HG03066 (cell line): ENCODE measurements at regions not wholly inside any gene's neighbourhood (a gene's known extent, or its start where the extent isn't known, plus 50 kb on each side); places are given as distances from the start of the nearest gene placed in this dataset.

Experiments
- ATAC-seq: cut with Tn5 transposase; IDR thresholded peaks from one replicate; pipeline ENCODE4 v1.9.1; 2021; ENCODE audit warnings: low read depth; ENCODE audit not compliant: unreplicated experiment

DNA sequence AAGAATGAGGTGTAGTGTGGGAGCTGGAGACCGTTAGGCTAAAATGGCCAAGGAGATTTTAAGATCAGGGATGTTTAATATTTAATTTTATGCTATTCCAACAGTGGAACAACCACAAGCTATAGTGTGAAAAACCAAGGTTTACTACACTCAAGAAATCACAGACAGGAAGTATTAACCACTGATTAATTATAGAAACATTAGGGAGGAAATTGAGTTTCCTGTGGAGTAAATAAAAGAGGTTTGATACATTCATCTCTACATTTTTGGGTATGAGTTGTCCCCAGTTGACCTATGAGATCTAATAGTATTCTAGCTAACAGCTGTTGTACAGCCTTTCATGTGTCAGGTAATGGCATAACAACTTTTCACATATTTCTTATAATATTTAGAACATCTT is 103.7 kb upstream of the MPDZ start:
- ATAC-seq, result no peak

DNA sequence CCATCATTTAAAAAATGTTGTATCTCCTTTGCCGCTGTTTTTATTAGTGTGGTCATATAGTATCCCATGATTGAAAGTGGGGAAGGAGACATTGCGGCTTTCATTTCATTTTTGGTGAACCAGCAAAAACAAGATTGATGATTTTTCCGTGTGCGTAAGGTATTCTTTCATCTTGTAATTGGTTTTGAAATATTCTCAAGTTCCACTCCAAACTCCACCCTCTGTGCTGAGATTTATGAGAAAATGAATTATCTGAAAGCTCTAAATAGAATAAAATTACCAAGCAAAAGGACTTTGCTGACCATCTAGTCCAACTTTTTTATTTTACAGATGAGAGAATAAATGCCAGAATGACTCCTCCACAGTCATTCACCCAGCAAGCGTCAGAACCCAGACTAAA is 103.1 kb upstream of the MPDZ start:
- no peak for ATAC-seq

DNA sequence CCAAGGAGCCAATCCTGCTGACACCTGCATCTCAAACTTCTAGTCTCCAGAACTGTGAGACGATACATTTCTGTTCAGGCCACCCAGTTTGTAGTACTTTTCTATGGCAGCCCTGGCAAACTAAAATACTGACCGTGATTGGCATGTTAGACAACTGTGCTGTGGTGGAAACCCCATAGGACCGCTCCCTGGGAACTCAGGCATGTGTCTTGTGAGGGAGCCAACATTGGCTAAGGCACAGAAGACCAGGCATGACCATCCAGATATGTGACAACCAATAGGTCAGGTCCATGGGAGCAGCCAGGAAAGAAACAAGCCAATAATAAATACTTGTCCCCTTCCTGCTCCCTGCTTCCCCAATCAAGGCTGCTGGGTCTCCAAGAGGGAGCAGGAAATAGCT is 101.4 kb upstream of the MPDZ start:
- ATAC-seq, result no peak

GRCh38 chr9:13378154-13378553 is 98.7 kb upstream of the MPDZ start:
- no peak for ATAC-seq

GRCh38 chr9:13377171-13377925 is 97.9 kb upstream of the MPDZ start:
- no peak for ATAC-seq

- no peak for ATAC-seq
These were observed 93.0 kb upstream of the MPDZ start for GRCh38 chr9:13372510-13372909.

- no peak for ATAC-seq
These were observed 89.9 kb upstream of the MPDZ start for GRCh38 chr9:13369431-13369830.

- ATAC-seq, result no peak
These were observed 88.3 kb upstream of the MPDZ start for GRCh38 chr9:13367784-13368183.

- ATAC-seq, result no peak
These were observed 84.9 kb upstream of the MPDZ start for GRCh38 chr9:13364271-13365000.

DNA sequence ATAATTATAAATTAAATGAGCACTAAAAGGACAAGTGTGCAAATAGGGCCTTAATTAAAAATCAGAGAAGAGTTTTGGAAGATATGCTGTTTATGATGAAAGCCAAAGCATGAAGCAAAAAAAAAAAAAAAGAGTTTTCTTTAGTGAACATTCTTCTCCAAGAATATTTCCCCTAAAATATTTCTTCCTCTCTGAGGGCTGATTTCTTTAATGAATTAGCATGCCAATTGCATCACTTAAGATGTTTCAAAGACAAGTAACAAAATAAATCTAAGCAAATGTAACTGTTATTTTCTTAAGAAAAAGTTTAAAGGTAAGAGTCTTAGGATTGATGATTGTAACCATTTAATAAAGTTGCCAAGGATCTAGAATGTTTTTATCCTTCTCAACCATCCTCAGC is 81.6 kb upstream of the MPDZ start:
- ATAC-seq, result no peak

- no peak for ATAC-seq
These were observed 80.7 kb upstream of the MPDZ start for GRCh38 chr9:13360188-13360587.

DNA sequence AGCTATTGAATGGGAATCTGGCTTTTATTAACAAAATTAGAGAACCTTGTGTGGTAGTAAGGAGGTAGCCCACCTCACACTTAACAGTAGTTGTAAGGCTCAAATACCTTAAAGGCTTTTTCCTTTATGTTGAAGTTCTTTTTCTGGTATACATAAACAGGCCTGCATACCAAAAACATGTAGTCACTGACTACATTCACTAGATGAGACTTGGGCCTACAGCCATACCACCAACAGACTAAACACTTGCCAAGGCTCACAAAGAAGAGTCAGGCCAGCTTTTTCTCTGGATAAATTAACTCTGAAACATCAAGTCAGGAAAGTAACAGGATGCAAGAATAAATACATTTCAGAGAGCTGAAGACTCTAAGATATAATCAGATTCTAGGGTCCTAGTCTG is 78.6 kb upstream of the MPDZ start:
- ATAC-seq, result no peak

DNA sequence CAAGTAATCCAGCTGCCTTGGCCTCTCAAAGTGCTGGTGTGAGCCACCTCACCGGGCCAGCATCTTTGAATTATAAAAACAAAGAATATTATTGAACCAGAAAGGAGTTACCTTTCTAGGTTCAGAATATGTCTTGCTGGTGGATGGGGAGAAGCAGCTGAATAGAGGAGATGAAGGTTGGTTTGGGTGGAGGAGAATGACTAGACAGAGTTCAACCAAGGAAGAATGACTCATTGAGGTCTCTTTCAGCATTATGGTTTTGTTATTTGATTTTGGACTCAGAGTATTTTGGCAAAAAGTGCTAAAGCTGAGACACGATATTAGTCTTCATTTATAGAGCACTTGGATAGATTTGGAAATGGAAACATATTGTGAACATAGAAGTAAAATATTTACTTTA is 75.2 kb upstream of the MPDZ start:
- no peak for ATAC-seq

GRCh38 chr9:13352451-13352979 is 73.0 kb upstream of the MPDZ start:
- no peak for ATAC-seq

- ATAC-seq, result no peak
These were observed 72.4 kb upstream of the MPDZ start for GRCh38 chr9:13351778-13352386.

GRCh38 chr9:13332571-13332970 is 53.1 kb upstream of the MPDZ start:
- no peak for ATAC-seq

- no peak for ATAC-seq
These were observed 51.8 kb upstream of the MPDZ start for GRCh38 chr9:13331320-13331719.

- ATAC-seq, result no peak
These were observed 51.0 kb upstream of the MPDZ start for GRCh38 chr9:13330396-13331004.
